Caco-2 (cell line): ENCODE measurements at regions not wholly inside any gene's neighbourhood (a gene's known extent, or its start where the extent isn't known, plus 50 kb on each side); places are given as distances from the start of the nearest gene placed in this dataset.

Experiments
- BruUV-seq: library from RNA; stranded (reverse); fragments of 400-500 nt; replicated peaks from 2 replicates; lab custom pipeline; 2021; lab: Mats Ljungman, UMichigan
- CTCF ChIA-PET: fragments of 300-600 bp; sonication (Branson Sonifier 250); formaldehyde crosslinking; loops from one replicate; lab custom pipeline; 2022; ENCODE audit warnings: antibody characterized with exemption; lab: Charles Lee
- POLR2A ChIA-PET: fragments of 300-600 bp; sonication (Branson Sonifier 250); formaldehyde crosslinking; loops from one replicate; lab custom pipeline; 2022; ENCODE audit warnings: antibody characterized with exemption; lab: Charles Lee
- DNase-seq, 2 experiments: peaks; one replicate each; pipeline versions ENCODE4 v3.0.0 to v3.0.0-alpha.2; 2020 to 2022
- H3K27me3 ChIP-seq: replicated peaks from 2 replicates; pipeline ENCODE4 v1.6.0; 2011; ENCODE audit warnings: low read length; ENCODE audit not compliant: control insufficient read depth, insufficient read depth
- H3K36me3 ChIP-seq: 2 replicates; pipeline ENCODE4 v1.5.1; 2011; ENCODE audit warnings: low read length; ENCODE audit not compliant: control insufficient read depth, insufficient read depth
- H3K4me1 ChIP-seq: fragments of 250-450 bp; sonication (Bioruptor Pico); 2 replicates; pipeline ENCODE4 v1.5.1; 2020; ENCODE audit warnings: mild to moderate bottlenecking
- H3K4me3 ChIP-seq: 2 replicates; pipeline ENCODE4 v1.5.1; 2011; ENCODE audit warnings: low read depth, mild to moderate bottlenecking, control low read depth, low read length
- H3K9me3 ChIP-seq: fragments of 250-450 bp; sonication (Bioruptor Pico); 2 replicates; pipeline ENCODE4 v1.5.1; 2020; ENCODE audit warnings: mild to moderate bottlenecking, moderate library complexity
- H3K27ac Mint-ChIP-seq: one replicate; pipeline ENCODE4 v1.8.0; 2022; ENCODE audit warnings: mixed read lengths; ENCODE audit not compliant: unreplicated experiment
- H3K27me3 Mint-ChIP-seq: one replicate; pipeline ENCODE4 v1.8.0; 2022; ENCODE audit warnings: mixed read lengths; ENCODE audit not compliant: insufficient read depth, unreplicated experiment
- H3K36me3 Mint-ChIP-seq: one replicate; pipeline ENCODE4 v1.8.0; 2022; ENCODE audit warnings: mild to moderate bottlenecking, mixed read lengths; ENCODE audit not compliant: insufficient read depth, unreplicated experiment
- H3K4me1 Mint-ChIP-seq: one replicate; pipeline ENCODE4 v1.8.0; 2022; ENCODE audit warnings: low read depth, mixed read lengths; ENCODE audit not compliant: unreplicated experiment
- H3K4me3 Mint-ChIP-seq: one replicate; pipeline ENCODE4 v1.8.0; 2022; ENCODE audit warnings: mild to moderate bottlenecking, moderate library complexity, mixed read lengths; ENCODE audit not compliant: unreplicated experiment
- H3K9me3 Mint-ChIP-seq: one replicate; pipeline ENCODE4 v1.8.0; 2022; ENCODE audit warnings: mixed read lengths; ENCODE audit not compliant: unreplicated experiment
- CTCF ChIP-seq, 2 experiments: fragments of 200-600 bp in 1 of 2; IDR thresholded peaks; 1 replicate in 1 of 2; 2 replicates in 1 of 2; pipeline versions ENCODE4 v1.5.1 to v1.8.0; 2011 to 2022; ENCODE audit warnings: antibody characterized with exemption in 1 of 2, control low read depth in 1 of 2, inconsistent platforms in 1 of 2, low read depth in 1 of 2, low read length in 1 of 2, mild to moderate bottlenecking in 1 of 2, moderate library complexity in 1 of 2; ENCODE audit not compliant: insufficient read depth in 1 of 2, severe bottlenecking in 1 of 2, unreplicated experiment in 1 of 2
- intact Hi-C: fragments of 100-400 bp; cut with micrococcal nuclease; formaldehyde crosslinking; loops from one replicate; pipeline ENCODE4 v1.10.0; 2022; ENCODE audit not compliant: unreplicated experiment

- no peaks in the 10 kb centered on the region for H3K36me3 ChIP-seq
- POLR2A ChIA-PET: no interaction called here
- H3K9me3 Mint-ChIP-seq: peaks cover 10% of the 10 kb centered on the region
- no peak for DNase-seq
- no peaks in the 10 kb centered on the region for H3K36me3 Mint-ChIP-seq
- no peaks in the 10 kb centered on the region for H3K27me3 Mint-ChIP-seq
- CTCF ChIA-PET: no interaction called here
- no peaks in the 10 kb centered on the region for H3K4me1 ChIP-seq
- H3K4me3 Mint-ChIP-seq: no peak overlapping the region
- intact Hi-C loops: no loop called here
- H3K27me3 ChIP-seq: no peaks in the 10 kb centered on the region
- no peak overlapping the region for H3K4me3 ChIP-seq
- H3K27ac Mint-ChIP-seq: no peak overlapping the region
- no TSS peak for BruUV-seq
- TF ChIP-seq CTCF (IDR thresholded peaks at IDR 0.05; ENCODE audit: insufficient read depth in 1 of 2, low read depth in 1 of 2, low read length in 1 of 2, severe bottlenecking in 1 of 2, unreplicated experiment in 1 of 2): no peak
- H3K4me1 Mint-ChIP-seq: no peaks in the 10 kb centered on the region
- H3K9me3 ChIP-seq: no peaks in the 10 kb centered on the region
Observed at GRCh38 chr5:174489920-174490597, 234.3 kb upstream of the MSX2 start.

GRCh38 chr5:174490728-174491127 lies 233.7 kb upstream of the MSX2 start:
- Histone ChIP-seq H3K36me3 (no peaks in the 10 kb centered on the region), H3K4me1 (no peaks in the 10 kb centered on the region), H3K9me3 (no peaks in the 10 kb centered on the region), H3K27me3 (no peaks in the 10 kb centered on the region), H3K4me3 (no peak overlapping the region)
- no peak overlapping the region for H3K27ac Mint-ChIP-seq
- H3K27me3 Mint-ChIP-seq: no peaks in the 10 kb centered on the region
- H3K4me1 Mint-ChIP-seq: peaks cover 2% of the 10 kb centered on the region
- ChIA-PET CTCF (no interaction called here), POLR2A (no interaction called here)
- BruUV-seq: no TSS peak
- no peak overlapping the region for H3K4me3 Mint-ChIP-seq
- H3K36me3 Mint-ChIP-seq: no peaks in the 10 kb centered on the region
- H3K9me3 Mint-ChIP-seq: peaks cover 3% of the 10 kb centered on the region
- DNase-seq: no peak
- no peak for TF ChIP-seq CTCF (IDR thresholded peaks at IDR 0.05; ENCODE audit: insufficient read depth in 1 of 2, low read depth in 1 of 2, low read length in 1 of 2, severe bottlenecking in 1 of 2, unreplicated experiment in 1 of 2)
- intact Hi-C loops: no loop called here

GRCh38 chr5:174491265-174491664 lies 233.1 kb upstream of the MSX2 start:
- BruUV-seq: no TSS peak
- Histone ChIP-seq H3K4me3 (no peak overlapping the region), H3K9me3 (no peaks in the 10 kb centered on the region), H3K4me1 (no peaks in the 10 kb centered on the region), H3K36me3 (no peaks in the 10 kb centered on the region), H3K27me3 (no peaks in the 10 kb centered on the region)
- Mint-ChIP-seq H3K27ac (no peak overlapping the region), H3K9me3 (no peaks in the 10 kb centered on the region), H3K4me1 (peaks cover 6% of the 10 kb centered on the region), H3K27me3 (no peaks in the 10 kb centered on the region), H3K36me3 (no peaks in the 10 kb centered on the region), H3K4me3 (no peak overlapping the region)
- CTCF ChIA-PET: interaction anchor here (0.8 kb wide), 1 partner anchor 72 kb away, joined by 3 read pairs; no protein-coding TSS in a partner anchor
- no peak for DNase-seq
- no peak for TF ChIP-seq CTCF (IDR thresholded peaks at IDR 0.05; ENCODE audit: insufficient read depth in 1 of 2, low read depth in 1 of 2, low read length in 1 of 2, severe bottlenecking in 1 of 2, unreplicated experiment in 1 of 2)
- intact Hi-C loops: no loop called here
- POLR2A ChIA-PET: no interaction called here
